BLaER1 treated with 17β-estradiol and CSF1 and Interleukin-3, amounts not matched to agents 10 nM and 100 nM (cell line): ENCODE measurements at regions not wholly inside any gene's neighbourhood (a gene's known extent, or its start where the extent isn't known, plus 50 kb on each side); places are given as distances from the start of the nearest gene placed in this dataset.
A peak's percentile ranks its signal among the peaks of the same experiment; 100 is the strongest.

Experiments
- H3K27ac ChIP-seq, 11 experiments: shearing (Covaris generic); formaldehyde crosslinking; 2 replicates each; pipeline ENCODE4 v1.8.1; 2022
- H3K27me3 ChIP-seq, 11 experiments: shearing (Covaris generic); formaldehyde crosslinking; 2 replicates each; pipeline ENCODE4 v1.8.1; 2022
- H3K36me3 ChIP-seq, 11 experiments: shearing (Covaris generic); formaldehyde crosslinking; 2 replicates each; pipeline ENCODE4 v1.8.1; 2022
- H3K4me1 ChIP-seq, 10 experiments: shearing (Covaris generic); formaldehyde crosslinking; 2 replicates each; pipeline ENCODE4 v1.8.1; 2022
- H3K4me2 ChIP-seq, 11 experiments: shearing (Covaris generic); formaldehyde crosslinking; 2 replicates each; pipeline ENCODE4 v1.8.1; 2022
- H3K4me3 ChIP-seq, 10 experiments: shearing (Covaris generic); formaldehyde crosslinking; 2 replicates each; pipeline ENCODE4 v1.8.1; 2022
- H3K9ac ChIP-seq, 11 experiments: shearing (Covaris generic); formaldehyde crosslinking; 2 replicates each; pipeline ENCODE4 v1.8.1; 2022
- H3K9me3 ChIP-seq, 11 experiments: shearing (Covaris generic); formaldehyde crosslinking; replicated peaks in 1 of 11; 2 replicates each; pipeline ENCODE4 v1.8.1; 2022
- H4K20me1 ChIP-seq, 11 experiments: shearing (Covaris generic); formaldehyde crosslinking; 2 replicates each; pipeline ENCODE4 v1.8.1; 2022
- Cebpa-rat ChIP-seq, 11 experiments: shearing (Covaris generic); IDR thresholded peaks; 2 replicates each; pipeline ENCODE4 v1.8.1; 2022

DNA sequence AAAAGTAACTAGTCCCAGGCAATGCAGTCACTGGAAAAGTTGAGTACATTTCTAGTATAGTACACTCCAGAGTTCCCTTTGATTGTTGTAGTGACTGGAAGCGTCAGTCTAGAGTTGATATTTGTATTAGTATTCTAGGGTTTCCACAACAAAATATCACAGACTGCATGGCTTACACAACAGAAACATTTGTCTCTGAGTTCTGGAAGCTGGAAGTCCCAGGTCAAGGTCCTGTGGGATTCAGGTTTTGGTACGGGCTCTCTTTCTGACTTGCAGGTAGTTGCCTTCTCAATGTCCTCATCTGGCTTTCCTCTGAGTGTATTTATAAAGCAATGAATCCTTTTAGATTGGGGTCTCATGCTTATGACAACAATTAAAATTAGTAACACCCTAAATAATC lies 1119.1 kb upstream of the PHF14 start:
- Histone ChIP-seq H3K27me3 (no peaks in the 10 kb centered on the region), H3K4me3 (no peak overlapping the region), H3K4me2 (no peak overlapping the region), H3K27ac (no peak overlapping the region), H3K36me3 (no peaks in the 10 kb centered on the region), H3K9ac (no peak overlapping the region), H3K4me1 (no peaks in the 10 kb centered on the region), H3K9me3 (no peaks in the 10 kb centered on the region), H4K20me1 (no peaks in the 10 kb centered on the region)
- no peak for TF ChIP-seq Cebpa-rat (IDR thresholded peaks at IDR 0.05)

DNA sequence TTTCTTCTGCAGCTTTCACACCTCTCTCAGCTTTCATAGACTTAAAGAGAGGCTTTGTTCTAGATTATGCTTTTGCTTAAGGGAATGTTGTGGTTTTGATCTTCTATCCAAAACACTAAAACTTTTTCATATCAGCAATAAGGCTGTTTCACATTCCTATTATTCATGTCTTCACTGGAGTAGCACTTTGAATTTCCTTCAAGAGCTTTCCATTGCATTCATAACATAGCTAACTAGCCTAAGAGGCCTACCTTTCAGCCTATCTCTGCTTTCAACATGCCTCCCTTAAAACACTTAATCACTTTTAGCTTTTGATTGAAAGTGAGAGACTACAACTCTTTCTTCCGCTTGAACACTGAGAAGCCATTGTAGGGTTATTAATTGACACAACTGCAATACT lies 1117.0 kb upstream of the PHF14 start:
- Histone ChIP-seq H3K4me3 (no peak overlapping the region), H3K9me3 (no peaks in the 10 kb centered on the region), H3K27me3 (no peaks in the 10 kb centered on the region), H4K20me1 (no peaks in the 10 kb centered on the region), H3K4me2 (no peak overlapping the region), H3K9ac (no peak overlapping the region), H3K36me3 (no peaks in the 10 kb centered on the region), H3K27ac (no peak overlapping the region), H3K4me1 (no peaks in the 10 kb centered on the region)
- no peak for TF ChIP-seq Cebpa-rat (IDR thresholded peaks at IDR 0.05)

DNA sequence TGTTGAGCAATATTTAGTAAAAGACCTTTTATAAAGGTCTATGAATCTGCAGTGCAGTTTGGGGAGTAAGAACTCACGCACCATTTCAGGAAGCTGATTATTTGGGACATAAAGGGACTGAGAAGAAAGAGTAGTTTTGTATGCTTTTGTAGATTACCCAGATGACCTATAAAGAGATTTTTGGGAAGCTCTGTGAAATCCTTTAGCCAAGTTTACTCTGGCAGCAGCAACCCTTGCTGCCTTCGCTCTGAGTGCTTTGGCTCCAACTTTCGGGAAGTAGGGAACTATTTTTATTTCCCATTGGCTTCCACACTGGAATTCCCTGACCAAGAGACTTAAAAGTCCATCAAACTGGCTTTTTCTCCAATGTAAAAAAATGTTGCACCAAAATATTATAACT lies 1110.1 kb upstream of the PHF14 start:
- Histone ChIP-seq H4K20me1 (no peaks in the 10 kb centered on the region; a peak in 1 of 22 replicates), H3K36me3 (no peaks in the 10 kb centered on the region), H3K9me3 (no peaks in the 10 kb centered on the region), H3K4me1 (no peaks in the 10 kb centered on the region), H3K27me3 (no peaks in the 10 kb centered on the region; a peak in 1 of 22 replicates), H3K27ac (no peak overlapping the region), H3K4me3 (no peak overlapping the region), H3K9ac (no peak overlapping the region), H3K4me2 (no peak overlapping the region)
- no peak for TF ChIP-seq Cebpa-rat (IDR thresholded peaks at IDR 0.05)

DNA sequence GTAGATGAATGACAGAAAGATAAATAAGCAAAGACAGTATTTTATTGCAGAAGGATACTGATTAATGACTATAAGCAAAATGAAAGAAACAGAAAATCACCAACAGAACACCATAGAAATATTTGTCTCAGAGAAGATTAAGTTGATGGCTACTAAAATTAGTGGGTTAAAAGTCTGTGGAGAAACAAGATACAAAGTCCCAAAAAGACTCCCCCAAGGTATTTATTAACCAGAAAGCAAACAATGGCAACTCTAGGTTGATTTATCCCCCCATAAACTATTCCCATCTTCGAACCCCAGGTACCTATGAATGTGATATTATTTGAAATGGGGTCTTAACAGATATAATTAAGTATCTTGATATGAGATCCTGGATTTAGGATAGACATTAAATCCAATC lies 1104.5 kb upstream of the PHF14 start:
- Histone ChIP-seq H3K27ac (no peak overlapping the region), H3K36me3 (no peaks in the 10 kb centered on the region), H3K9ac (no peak overlapping the region), H3K4me1 (no peaks in the 10 kb centered on the region), H3K9me3 (no peaks in the 10 kb centered on the region), H4K20me1 (no peaks in the 10 kb centered on the region; a peak in 1 of 22 replicates), H3K4me2 (no peak overlapping the region), H3K4me3 (no peak overlapping the region), H3K27me3 (no peaks in the 10 kb centered on the region; a peak in 1 of 22 replicates)
- no peak for TF ChIP-seq Cebpa-rat (IDR thresholded peaks at IDR 0.05)

DNA sequence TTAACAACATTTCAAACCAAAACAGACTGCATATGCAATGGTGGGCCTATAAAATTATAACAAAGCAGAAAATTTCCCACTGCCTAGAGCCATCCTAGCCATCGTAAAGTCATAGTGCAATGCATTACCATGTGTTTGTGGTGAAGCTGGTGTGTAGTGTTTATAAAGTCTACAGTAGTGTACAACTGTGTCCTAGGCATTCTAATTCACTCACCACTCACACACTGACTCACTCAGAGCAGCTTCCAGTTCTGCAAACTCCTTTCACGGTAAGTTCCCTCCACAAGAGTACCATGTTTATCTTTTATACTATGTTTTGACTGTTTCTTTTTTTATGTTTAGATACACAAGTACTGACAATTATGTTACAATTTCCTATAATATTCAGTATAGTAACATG lies 1104.1 kb upstream of the PHF14 start:
- Histone ChIP-seq H3K36me3 (no peaks in the 10 kb centered on the region), H3K4me3 (no peak overlapping the region), H4K20me1 (no peaks in the 10 kb centered on the region; a peak in 1 of 22 replicates), H3K9ac (no peak overlapping the region), H3K4me1 (no peaks in the 10 kb centered on the region), H3K9me3 (no peaks in the 10 kb centered on the region), H3K27me3 (no peaks in the 10 kb centered on the region; a peak in 1 of 22 replicates), H3K4me2 (no peak overlapping the region), H3K27ac (no peak overlapping the region)
- TF ChIP-seq Cebpa-rat (IDR thresholded peaks at IDR 0.05): no peak

DNA sequence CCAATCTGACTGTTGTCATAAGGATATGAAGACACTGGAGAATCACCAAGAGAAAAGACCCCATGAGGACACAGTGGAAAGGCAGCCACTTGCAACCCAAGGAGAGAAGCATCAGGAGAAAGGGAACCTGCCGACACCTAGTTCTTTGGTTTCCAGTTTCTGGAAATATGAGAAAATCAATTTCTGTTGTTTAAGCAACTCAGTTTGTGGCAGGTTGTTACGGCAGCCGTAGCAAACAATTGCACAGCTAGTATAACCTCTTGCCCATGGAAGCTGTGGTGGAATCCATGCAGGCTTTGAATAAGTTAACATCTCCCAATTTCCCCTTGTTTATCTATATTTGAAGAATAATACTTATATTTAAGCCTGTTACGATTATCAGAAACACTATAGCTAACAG lies 1103.0 kb upstream of the PHF14 start:
- Histone ChIP-seq H3K9me3 (no peaks in the 10 kb centered on the region), H3K36me3 (no peaks in the 10 kb centered on the region), H3K4me2 (no peak overlapping the region), H3K9ac (no peak overlapping the region), H4K20me1 (no peaks in the 10 kb centered on the region; a peak in 1 of 22 replicates), H3K27ac (no peak overlapping the region), H3K4me1 (no peaks in the 10 kb centered on the region), H3K27me3 (no peaks in the 10 kb centered on the region; a peak in 1 of 22 replicates), H3K4me3 (no peak overlapping the region)
- TF ChIP-seq Cebpa-rat (IDR thresholded peaks at IDR 0.05): no peak

DNA sequence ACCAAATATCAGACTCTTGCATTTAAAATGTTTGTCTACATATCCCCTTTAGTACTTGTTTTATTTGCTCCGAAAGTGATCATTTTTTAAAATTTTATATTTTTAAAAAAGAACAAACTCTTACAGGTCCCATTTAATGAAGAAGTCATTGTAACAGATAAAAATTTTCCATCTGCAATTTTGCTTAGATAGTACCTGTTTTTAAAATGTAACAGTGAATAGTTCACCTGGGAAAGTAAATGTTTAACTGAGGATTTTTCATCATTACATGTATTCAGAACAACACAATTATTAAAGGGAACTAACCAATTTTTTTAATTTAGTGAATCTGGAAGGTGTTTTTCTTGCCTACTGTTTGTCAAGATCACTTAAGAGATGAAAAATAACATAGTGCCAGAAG lies 1099.5 kb upstream of the PHF14 start:
- Histone ChIP-seq H3K4me1 (no peaks in the 10 kb centered on the region), H3K4me3 (no peak overlapping the region), H3K9me3 (no peaks in the 10 kb centered on the region), H3K27me3 (no peaks in the 10 kb centered on the region), H4K20me1 (no peaks in the 10 kb centered on the region), H3K27ac (no peak overlapping the region), H3K9ac (no peak overlapping the region), H3K4me2 (no peak overlapping the region), H3K36me3 (no peaks in the 10 kb centered on the region)
- TF ChIP-seq Cebpa-rat (IDR thresholded peaks at IDR 0.05): no peak

DNA sequence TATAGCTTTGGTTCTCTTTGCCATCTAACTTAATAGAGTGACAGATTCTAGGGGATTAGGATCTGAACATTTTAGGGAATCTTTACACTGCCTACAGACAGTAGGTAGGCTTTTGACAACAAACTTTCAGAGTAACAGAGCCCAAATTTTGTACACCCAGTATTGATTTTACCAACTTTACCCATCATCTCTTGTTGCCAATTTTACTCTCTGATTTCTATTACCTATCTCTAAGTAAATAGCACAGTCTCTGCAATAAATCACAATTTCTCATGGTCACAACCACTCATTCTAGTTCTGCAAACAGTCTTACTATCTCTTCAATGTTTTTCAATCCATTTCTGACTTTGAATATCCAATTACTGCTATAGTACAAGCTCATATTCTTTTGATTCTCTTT lies 1097.6 kb upstream of the PHF14 start:
- Histone ChIP-seq H4K20me1 (no peaks in the 10 kb centered on the region), H3K36me3 (no peaks in the 10 kb centered on the region), H3K27ac (no peak overlapping the region), H3K4me3 (no peak overlapping the region), H3K4me1 (no peaks in the 10 kb centered on the region), H3K4me2 (no peak overlapping the region), H3K27me3 (no peaks in the 10 kb centered on the region), H3K9ac (no peak overlapping the region), H3K9me3 (no peaks in the 10 kb centered on the region)
- TF ChIP-seq Cebpa-rat (IDR thresholded peaks at IDR 0.05): no peak

DNA sequence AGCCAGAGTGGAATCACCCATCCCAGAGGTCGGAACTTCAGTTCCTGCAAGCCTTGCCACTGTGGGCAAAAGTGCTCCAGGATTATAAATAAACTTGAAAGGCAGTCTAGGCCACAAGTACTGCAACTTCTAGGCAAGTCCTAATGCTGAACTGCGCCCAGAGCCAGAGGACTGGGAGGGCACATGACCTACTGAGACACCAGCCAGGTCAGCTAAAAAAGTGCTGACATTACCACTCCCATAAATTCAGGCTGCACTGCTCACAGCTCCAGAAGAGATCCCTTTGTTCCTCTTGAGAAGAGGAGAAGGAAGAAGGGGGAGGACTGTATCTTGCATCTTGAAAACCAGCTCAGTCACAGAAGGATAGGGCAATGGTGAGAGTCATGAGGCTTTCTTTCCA lies 1084.1 kb upstream of the PHF14 start:
- peak overlapping the region in 3 of 11 experiments; percentile 31 to 82 (median 76); a peak in 5 of 22 replicates for H3K4me2 ChIP-seq
- H3K4me3 ChIP-seq: no peak overlapping the region
- no peaks in the 10 kb centered on the region for H3K27me3 ChIP-seq
- H3K36me3 ChIP-seq: no peaks in the 10 kb centered on the region
- H4K20me1 ChIP-seq: no peaks in the 10 kb centered on the region
- peak overlapping the region in 3 of 11 experiments; percentile 48 to 80 (median 73); a peak in 4 of 22 replicates for H3K27ac ChIP-seq
- H3K4me1 ChIP-seq: peaks cover 0 to 23% (median 0%) of the 10 kb centered on the region in 10 experiments; a peak in 4 of 20 replicates
- no peak for TF ChIP-seq Cebpa-rat (IDR thresholded peaks at IDR 0.05)
- peak overlapping the region in 2 of 11 experiments; percentile 52 to 61; a peak in 4 of 22 replicates for H3K9ac ChIP-seq
- peaks cover 0 to 5% (median 0%) of the 10 kb centered on the region in 11 experiments; a peak in 1 of 22 replicates for H3K9me3 ChIP-seq

DNA sequence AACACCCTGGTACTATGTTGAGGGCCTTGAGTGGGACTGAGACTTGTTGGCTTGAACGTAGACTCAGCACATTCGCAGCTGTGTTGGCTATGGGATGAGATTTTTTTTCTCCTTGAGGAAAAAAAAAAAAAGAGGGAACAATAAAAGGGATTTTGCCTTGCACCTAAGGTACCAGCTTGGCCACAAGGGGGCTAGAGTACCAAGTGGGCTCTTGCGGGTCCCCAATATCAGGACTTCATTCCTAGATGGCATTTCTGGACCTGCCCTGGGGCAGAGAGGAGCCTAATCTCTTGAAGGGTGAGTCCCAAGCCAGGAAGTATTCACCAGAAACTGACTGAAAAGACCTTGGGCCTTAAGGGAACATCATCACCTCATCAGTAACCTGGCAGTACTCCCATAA lies 1083.6 kb upstream of the PHF14 start:
- Histone ChIP-seq H3K9me3 (peaks cover 0 to 5% (median 0%) of the 10 kb centered on the region in 11 experiments; a peak in 2 of 22 replicates), H3K4me3 (no peak overlapping the region), H3K9ac (peak overlapping the region in 1 of 11 experiments; percentile 34; a peak in 1 of 22 replicates), H3K27me3 (no peaks in the 10 kb centered on the region), H4K20me1 (no peaks in the 10 kb centered on the region), H3K4me1 (peaks cover 0 to 23% (median 0%) of the 10 kb centered on the region in 10 experiments; a peak in 4 of 20 replicates), H3K4me2 (peak overlapping the region in 3 of 11 experiments; percentile 31 to 82 (median 76); a peak in 4 of 22 replicates), H3K36me3 (no peaks in the 10 kb centered on the region), H3K27ac (peak overlapping the region in 3 of 11 experiments; percentile 37 to 73 (median 48); a peak in 4 of 22 replicates)
- TF ChIP-seq Cebpa-rat (IDR thresholded peaks at IDR 0.05): no peak
